Stimulated activated naive CD4-positive, alpha-beta T cell treated with Interleukin-2 at 50 U/mL for 16 hours (primary cell): ENCODE measurements at regions not wholly inside any gene's neighbourhood (a gene's known extent, or its start where the extent isn't known, plus 50 kb on each side); places are given as distances from the start of the nearest gene placed in this dataset.
"Not testable (repeated sequence)": the region's sequence is repeated elsewhere in the genome, so short reads cannot be mapped to it uniquely, and the experiment has no call there.

ENCODE experiments used
- DNase-seq: peaks from one replicate; lab custom pipeline; 2025; lab: John Stamatoyannopoulos, UW

DNA sequence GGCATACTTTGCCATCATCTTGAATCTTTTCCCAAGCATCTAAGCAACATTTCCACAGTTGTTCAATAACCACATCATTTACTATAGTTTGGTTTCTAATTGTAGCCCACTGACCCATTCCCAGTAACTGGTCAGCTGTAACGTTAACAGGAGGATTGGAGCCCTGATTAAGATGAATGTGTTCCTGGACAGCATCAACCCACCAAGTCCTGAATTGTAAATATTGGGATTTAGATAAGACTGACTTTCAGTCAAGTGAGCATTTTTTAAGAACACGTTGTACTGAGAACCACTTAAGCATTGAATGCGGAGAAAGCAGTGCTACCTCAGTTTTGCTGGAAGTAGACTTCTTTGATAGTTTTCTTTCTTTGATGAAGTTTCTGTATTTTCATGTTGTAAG lies 53.3 kb upstream of the ARL4D start:
- not testable (repeated sequence) for DNase-seq

DNA sequence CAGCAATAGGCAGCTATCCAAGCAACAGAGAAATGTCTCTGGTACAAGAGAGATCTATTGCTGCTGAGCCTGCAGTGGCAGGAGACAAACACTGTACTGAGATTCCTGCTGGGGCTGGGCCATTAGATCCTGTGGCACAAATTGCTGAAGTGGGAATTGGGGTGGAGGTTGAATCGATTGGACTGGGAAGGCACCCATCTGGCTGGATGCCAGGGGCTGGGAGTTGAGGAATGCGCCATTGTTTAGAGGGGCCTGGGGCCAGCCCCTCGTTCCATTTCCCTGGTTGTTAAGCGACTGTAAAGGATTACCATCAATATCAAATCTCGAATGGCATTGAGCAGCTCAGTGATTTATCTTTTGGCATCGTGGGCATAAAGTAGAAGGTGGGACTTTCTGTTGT lies 54.1 kb upstream of the ARL4D start:
- no peak for DNase-seq

DNA sequence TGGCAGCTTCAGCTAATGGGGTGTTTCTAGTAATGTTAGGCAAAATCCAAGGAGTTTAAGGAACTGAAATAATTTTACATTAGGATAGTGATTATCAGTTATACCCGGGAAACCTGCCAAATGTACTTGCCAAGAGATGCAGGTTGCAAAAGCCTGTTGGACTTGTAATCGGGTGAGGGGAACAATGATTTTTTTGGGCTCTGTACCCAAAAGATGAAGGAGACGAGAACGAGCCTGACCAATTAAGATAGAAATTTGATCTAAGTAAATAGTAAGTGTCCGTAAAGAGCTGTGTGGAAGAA lies 56.3 kb upstream of the ARL4D start:
- no peak for DNase-seq

DNA sequence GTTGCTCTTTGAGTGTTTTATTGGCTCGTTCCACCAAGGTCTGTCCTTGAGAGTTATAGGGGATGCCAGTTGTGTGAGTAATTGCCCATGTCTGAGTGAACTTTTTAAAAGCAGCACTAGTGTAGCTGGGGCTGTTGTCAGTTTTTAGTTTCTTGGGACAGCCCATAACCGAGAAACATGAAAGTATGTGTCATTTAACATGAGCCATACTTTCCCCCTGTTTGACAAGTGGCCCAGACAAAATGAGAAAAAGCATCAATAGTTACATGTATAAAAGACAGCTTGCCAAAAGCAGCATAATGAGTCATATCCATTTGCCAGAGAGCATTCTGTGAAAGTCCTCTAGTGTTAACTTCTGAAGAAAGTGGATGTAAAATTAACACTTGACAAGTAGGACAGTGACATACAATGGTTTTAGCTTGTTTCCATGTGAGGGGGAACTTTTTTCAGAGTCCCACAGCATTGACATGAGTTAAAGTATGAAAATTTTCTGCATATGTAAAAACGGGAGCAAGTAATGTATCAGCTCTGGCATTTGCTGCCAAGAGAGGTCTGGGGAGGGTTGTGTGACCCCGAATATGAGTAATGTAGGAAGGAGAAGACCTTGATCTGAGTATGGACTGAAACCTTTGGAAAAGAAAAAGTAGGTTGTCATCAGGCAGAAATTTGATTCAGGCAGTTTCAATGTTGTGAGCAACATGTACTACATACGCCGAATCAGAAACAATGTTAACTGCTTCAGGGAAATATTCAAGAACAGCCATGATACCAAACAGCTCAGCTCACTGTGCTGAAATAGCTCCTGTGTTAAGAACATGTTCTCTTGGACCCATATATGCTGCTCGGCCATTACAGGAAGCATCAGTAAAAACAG lies 56.8 kb upstream of the ARL4D start:
- DNase-seq = no peak

DNA sequence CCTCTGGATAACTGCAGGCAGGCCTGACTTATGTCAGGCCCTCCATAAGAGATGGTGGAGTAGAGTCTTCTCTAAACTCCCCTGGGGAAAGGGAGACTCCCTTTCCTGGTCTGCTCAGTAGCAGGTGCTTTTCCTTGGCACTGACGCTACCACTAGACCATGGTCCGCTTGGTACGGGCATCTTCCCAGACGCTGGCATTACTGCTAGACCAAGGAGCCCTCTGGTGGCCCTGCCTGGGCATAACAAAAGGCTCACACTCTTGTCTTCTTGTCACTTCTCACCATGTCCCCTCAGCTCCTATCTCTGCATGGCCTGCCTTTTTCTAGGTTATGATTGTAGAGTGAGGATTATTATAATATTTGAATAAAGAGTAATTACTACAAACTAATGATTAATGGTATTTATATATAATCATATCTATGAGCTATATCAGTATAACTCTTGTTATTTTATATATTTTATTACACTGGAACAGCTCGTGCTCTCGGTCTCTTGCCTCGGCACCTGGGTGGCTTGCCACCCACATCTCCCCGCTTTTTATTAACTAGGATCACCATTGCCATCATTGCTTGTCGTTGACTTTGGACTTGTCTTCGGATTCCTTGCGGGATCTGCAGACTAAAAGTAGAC lies 59.8 kb upstream of the ARL4D start:
- DNase-seq = peak; percentile 50

DNA sequence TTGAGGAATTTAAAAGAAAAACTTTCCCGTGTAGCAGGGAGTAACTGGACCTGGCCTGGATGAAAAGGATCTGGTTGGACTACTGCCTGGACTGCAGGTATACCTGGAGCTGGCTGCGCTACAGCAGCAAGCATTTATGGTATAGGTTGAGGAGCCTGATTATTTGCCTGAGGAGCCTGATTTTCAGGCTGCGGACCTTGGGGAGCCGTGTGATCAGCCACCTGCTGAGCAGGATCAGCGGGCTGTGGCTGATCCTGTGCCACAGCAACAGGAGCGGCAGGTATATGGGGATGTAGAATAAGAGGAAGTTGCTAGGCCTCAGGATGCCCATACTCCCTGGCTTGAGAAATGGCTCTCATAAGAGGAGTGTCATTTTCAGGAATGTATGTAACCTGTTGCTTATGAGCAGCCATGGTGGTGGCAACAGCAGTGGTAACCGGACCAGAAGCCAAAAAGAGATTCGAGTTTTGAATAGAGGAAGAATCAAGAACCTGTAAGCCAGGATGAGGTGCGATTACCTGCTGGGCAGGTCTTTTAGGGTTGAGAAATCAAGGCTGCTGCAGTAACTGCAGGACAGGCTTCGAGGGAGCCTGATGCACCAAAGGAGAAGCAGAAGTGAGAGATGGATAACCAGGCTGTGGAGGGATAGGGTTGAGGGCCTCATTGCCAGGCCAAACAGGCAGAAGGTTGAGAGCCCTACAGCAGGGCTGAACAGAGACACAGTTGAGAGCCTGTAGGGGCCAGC lies 60.9 kb upstream of the ARL4D start:
- no peak for DNase-seq

DNA sequence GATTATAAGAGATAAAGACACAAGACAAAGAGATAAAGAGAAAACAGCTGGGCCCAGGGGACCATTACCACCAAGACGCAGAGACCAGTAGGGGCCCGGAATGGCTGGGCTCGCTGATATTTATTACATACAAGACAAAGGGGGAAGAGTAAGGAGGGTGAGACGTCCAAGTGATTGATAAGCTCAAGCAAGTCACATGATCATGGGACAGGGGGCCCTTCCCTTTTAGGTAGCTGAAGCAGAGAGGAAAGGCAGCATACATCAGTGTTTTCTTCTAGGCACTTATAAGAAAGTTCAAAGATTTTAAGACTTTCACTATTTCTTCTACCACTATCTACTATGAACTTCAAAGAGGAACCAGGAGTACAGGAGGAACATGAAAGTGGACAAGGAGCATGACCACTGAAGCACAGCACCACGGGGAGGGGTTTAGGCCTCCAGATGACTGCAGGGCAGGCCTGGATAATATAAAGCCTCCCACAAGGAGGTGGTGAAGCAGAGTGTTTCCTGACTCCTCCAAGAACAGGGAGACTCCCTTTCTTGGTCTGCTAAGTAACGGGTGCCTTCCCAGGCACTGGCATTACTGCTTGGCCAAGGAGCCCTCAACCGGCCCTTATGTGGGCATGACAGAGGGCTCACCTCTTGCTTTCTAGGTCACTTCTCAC lies 63.9 kb upstream of the ARL4D start:
- DNase-seq = no peak

DNA sequence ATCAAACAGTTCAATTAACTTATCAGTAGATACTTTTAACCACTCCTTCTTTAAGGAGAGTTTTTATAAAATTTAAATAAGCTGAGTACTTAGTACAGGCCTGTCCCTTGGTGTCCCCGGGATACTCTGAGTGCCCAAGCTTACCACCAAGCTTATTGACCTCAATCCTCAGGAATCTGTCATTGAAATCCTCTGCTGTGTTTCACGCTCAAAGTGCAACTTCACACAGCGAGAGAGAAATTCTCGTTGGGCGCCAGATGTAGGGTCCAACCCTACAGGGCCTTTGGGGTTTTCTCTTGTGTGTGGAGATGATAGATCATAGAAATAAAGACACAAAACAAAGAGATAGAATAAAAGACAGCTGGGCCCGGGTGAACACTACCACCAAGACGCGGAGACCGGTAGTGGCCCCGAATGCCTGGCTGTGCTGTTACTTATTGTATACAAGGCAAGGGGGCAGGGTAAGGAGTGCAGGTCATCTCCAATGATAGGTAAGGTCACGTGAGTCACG lies 65.3 kb upstream of the ARL4D start:
- DNase-seq = no peak

DNA sequence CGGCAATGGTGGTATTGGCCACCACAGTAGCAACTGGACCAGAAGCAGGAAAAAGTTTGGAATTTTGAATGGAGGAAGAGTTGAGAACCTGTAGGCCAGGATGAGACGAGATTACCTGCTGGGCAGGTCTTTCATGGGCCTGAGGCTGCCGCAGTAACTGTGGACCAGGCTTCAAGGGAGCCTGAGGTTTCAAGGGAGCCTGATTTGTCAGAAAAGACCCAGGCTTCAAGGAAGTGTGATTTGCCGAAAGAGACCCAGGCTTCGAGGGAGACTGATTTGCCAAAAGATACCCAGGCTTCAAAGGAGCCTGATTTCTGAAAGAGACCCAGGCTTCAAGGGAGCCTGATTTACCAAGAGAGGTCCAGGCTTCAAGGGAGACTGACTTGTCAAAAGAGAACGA lies 66.6 kb upstream of the ARL4D start:
- no peak for DNase-seq

DNA sequence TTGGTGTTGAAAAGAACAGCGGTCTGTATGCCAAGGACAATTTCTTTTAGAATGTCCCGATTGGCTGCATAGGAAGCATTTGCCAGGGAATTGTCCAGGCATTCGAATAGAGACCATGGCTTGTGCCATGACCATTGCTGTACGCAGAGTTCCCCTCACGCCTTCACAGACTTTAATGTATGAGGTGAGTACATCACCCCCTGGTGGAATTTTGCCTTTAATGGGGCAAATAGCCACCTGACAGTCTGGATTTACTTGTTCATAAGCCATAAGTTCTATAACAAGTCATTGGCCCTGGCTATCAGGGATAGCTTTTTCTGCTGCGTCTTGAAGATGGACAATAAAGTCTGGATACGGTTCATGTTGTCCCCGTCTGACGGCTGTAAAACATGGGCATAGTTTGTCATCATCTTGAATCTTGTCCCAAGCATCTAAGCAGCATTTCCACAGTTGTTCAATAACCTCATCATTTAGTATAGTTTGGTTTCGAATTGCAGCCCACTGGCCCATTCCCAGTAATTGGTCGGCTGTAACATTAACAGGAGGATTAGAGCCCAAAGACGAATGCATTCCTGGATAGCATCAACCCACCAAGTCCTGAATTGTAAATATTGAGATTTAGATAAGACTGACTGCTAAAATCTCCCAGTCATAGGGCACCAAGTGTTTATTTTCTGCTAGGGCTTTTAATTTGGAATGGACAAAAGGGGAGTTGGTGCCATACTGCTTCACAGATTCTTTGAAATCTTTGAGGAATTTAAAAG lies 67.7 kb upstream of the ARL4D start:
- no peak for DNase-seq

DNA sequence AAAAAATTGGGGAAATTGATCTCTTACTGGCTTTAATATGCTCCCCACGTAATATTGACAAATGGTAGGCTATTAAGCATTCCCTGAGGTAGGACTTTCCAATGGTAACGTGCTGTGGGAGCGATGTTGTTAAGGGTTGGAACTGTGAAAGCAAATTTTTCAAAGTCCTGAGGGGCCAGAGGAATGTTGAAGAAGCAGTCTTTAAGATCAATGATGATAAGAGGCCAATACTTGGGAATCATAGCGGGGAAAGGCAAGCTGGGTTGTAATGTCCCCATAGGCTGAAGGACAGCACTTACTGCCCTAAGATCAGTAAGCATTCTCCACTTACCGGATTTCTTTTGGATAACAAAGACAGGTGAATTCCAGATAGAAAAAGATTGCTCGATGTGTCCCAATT lies 69.6 kb upstream of the ARL4D start:
- no peak for DNase-seq

DNA sequence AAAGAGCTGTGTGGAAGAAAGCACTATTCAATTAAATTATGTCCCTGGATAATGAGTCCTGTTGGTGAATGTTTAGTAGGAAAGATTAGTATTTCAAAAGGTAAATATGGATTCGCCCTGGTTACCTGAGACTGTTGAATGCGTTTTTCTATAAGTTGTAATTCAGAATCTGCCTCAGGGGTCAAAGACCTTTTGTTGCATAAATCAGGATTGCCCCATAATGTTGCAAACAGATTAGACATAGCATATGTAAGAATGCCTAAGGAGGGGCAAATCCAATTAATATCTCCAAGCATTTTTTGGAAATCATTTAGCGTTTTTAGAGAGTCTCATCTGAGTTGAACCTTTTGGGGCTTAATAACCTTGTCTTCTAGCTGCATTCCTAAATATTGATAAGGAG lies 70.1 kb upstream of the ARL4D start:
- no peak for DNase-seq

DNA sequence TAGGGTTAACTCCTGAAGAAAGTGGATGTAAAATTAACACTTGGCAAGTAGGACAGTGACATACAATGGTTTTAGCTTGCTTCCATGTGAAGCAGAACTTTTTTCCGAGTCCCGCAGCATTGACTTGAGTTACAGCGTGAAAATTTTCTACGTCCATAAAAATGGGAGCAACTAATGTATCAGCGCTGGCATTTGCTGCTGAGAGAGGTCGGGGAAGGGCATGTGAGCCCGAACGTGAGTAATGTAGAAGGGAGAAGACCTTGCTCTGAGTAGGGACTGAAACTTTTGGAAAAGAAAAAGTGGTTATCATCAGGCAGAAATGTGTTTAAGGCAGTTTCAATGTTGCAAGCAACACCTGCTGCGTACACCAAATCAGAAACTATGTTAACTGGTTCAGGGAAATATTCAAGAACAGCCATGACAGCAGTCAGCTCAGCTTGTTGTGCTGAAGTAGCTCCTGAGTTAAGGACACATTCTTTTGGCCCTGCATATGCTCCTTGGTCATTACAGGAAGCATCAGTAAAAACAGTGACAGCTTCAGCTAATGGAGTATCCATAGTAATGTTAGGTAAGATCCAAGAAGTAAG lies 70.9 kb upstream of the ARL4D start:
- no peak for DNase-seq

DNA sequence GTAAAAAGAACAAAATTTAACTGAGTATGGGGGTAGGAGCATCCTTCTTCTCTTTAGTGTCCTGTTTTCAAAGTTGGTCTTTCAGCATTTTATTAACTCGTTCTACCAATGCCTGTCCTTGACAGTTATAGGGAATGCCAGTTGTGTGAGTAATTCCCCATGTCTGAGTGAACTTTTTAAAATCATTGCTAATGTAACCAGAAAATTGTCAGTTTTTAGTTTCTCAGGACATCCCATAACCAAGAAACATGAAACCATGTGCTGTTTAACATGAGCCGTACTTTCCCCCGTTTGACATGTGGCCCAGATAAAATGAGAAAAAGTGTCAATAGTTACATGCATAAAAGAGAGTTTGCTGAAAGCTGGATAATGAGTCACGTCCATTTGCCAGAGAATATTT lies 71.4 kb upstream of the ARL4D start:
- DNase-seq = no peak

DNA sequence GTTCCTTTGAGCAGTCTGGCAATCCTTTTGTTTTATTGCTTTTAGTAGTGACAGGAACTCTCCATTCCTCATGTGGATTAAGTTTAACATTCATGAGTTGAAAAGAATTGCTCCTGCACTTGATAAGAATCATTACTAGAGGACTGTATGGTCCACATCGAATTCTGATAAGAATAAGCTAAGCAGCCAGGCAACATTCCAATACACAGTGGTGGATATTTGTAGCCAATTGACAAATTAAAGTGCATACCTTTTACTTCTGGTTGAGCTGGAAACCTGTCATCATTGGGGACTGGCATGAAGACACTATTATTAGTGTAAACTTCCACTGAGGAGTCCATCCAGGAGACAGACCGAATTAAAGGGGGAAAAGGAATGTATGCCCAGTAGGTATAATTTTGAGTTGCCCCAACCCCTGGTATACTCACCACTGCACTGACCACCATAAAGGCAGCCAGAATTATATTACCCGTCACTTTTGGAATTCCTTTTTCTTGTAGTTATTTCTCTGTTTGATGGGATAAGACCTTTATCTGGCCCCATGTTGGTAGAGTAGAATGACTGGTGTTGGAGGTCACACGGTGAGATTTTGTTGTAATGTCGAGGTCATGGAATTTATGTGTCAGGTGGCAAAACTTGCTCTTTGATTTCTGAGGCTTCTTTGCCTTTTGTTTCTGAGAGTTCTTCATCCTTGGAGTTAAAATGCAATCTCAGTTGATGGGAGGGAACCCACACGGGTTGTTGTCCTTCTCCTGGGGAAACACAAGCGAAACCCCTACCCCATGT lies 72.1 kb upstream of the ARL4D start:
- DNase-seq = no peak

DNA sequence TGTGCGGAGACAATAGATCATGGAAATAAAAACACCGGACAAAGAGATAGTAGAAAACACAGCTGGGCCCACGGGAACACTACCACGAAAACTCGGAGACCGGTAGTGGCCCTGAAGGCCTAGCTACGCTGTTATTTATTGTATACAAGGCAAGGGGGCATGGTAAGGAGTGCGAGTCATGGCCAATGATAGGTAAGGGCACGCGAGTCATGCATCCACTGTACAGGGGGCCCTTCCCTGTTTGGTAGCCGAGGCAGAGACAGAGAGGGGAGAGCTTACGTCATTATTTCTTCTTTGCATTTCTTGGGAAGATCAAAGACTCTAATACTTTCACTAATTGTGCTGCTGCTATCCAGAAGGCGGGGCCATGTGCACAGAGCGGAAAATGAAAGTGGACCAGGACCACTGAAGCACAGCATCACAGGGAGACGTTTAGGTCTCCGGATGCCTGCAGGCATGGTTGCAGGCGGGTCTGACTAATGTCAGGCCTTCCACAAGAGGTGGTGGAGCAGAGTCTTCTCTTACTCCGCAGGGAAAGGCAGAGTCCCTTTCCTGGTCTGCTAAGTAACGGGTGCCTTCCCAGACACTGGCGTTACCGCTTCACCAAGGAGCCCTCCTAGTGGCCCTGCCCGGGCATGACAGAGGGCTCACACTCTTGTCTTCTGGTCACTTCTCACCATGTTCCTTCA lies 74.4 kb upstream of the ARL4D start:
- DNase-seq = no peak

DNA sequence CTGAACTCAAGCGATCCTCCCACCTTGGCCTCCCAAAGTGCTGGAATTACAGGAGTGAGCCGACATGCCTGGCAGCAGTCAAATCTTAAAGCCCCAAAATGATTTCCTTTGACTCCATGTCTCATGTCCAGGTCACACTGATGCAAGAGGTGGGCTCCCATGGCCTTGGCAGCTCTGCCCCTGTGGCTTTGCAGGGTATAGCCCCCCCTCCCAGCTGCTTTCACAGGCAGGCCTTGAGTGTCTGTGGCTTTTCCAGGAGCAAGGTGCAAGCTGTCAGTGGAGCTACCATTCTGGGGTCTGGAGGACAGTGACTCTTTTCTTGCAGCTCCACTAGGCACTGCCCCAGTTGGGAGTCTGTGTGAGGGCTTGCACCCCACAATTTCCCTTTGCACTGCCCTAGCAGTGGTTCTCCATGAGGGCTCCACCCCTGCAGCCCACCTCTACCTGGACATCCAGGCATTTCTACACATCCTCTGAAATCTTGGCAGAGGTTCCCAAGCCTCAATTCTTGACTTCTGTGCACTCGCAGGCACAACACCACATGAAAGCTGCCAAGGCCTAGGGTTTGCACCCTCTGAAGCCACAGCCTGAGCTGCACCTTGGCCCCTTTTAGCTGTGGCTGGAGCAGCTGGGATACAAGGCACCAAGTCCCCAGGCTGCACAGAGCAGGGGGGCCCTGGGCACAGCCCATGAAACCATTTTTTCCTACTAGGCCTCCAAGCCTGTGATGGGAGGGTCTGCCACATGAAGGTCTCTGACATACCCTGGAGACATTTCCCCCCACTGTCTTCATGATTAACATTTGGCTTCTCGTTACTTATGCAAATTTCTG lies 79.3 kb upstream of the ARL4D start:
- DNase-seq = no peak

DNA sequence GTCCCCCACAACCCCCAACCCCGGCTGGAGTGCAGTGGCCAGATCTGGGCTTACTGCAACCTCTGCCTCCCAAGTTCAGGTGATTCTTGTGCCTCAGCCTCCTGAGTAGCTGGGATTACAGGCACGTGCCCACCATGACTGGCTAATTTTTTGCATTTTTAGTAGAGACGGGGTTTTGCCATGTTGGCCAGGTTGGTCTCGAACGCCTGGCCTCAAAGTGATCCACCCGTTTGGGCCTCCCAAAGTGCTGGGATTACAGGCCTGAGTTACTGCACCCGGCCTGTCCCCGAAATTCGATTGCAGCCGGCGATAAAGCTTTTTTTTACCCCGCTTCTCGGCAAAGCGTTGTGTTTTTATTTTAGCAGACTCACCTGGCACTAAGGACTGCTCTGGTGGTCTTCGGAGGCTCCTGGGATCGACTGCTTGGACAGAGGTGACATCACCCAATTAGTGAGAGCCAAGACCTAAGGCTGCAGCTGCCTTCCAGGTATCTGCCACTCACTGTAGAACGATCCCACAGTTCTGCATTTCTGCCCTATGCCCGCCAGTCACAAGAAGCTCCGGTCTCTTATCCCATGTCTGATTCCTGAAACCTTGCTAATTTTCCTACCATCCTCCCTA lies 82.2 kb upstream of the ARL4D start:
- no peak for DNase-seq
